WERI-Rb-1 (cell line): ENCODE measurements at regions not wholly inside any gene's neighbourhood (a gene's known extent, or its start where the extent isn't known, plus 50 kb on each side); places are given as distances from the start of the nearest gene placed in this dataset.

Experiments used
- DNase-seq: peaks from one replicate; pipeline ENCODE4 v3.0.0-alpha.2; 2020
- H3K27ac ChIP-seq: fragments of 250-450 bp; sonication (Bioruptor Pico); 2 replicates; pipeline ENCODE4 v1.5.1; 2020; ENCODE audit warnings: mild to moderate bottlenecking, moderate library complexity
- H3K27me3 ChIP-seq: fragments of 250-450 bp; sonication (Bioruptor Pico); 2 replicates; pipeline ENCODE4 v1.5.1; 2021; ENCODE audit warnings: mild to moderate bottlenecking, low read depth, moderate library complexity; ENCODE audit not compliant: insufficient read depth, severe bottlenecking
- H3K36me3 ChIP-seq: fragments of 250-450 bp; sonication (Bioruptor Pico); 2 replicates; pipeline ENCODE4 v1.5.1; 2020; ENCODE audit warnings: mild to moderate bottlenecking, moderate library complexity
- H3K4me3 ChIP-seq: 2 replicates; pipeline ENCODE4 v1.5.1; 2011; ENCODE audit warnings: low read depth, mild to moderate bottlenecking, control low read depth, low read length
- H3K9me3 ChIP-seq: fragments of 250-450 bp; sonication (Bioruptor Pico); 2 replicates; pipeline ENCODE4 v1.5.1; 2021; ENCODE audit warnings: mild to moderate bottlenecking, moderate library complexity; ENCODE audit not compliant: severe bottlenecking
- TF ChIP-seq, protein P1 (sequence below): IDR thresholded peaks from 2 replicates; pipeline ENCODE4 v1.5.1; 2011; ENCODE audit warnings: low read depth, mild to moderate bottlenecking, control low read depth, inconsistent platforms, low read length

DNA sequence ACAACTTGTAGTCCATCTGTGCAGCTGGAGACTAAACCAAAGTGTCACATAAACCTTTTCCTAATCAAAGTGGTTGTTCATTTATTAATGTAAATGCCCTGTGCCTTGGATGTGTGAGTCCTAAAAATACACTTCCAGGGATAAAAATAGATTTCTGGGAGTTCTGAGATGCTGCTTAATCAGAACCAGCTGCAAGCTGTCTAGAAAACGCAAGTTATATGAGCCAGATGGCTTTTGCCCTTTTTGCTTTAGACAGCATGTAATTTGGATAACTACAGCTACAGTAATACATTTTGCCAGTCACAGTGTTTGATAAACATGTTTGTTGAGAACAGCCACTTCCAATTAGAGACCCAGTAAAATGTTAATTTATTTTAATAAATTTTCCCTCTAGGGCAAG lies 185.1 kb upstream of the PRPS1L1 start:
- Histone ChIP-seq H3K27ac (no peak overlapping the region), H3K36me3 (no peaks in the 10 kb centered on the region), H3K9me3 (no peaks in the 10 kb centered on the region), H3K4me3 (no peak overlapping the region), H3K27me3 (no peaks in the 10 kb centered on the region)
- TF ChIP-seq, protein P1, sequence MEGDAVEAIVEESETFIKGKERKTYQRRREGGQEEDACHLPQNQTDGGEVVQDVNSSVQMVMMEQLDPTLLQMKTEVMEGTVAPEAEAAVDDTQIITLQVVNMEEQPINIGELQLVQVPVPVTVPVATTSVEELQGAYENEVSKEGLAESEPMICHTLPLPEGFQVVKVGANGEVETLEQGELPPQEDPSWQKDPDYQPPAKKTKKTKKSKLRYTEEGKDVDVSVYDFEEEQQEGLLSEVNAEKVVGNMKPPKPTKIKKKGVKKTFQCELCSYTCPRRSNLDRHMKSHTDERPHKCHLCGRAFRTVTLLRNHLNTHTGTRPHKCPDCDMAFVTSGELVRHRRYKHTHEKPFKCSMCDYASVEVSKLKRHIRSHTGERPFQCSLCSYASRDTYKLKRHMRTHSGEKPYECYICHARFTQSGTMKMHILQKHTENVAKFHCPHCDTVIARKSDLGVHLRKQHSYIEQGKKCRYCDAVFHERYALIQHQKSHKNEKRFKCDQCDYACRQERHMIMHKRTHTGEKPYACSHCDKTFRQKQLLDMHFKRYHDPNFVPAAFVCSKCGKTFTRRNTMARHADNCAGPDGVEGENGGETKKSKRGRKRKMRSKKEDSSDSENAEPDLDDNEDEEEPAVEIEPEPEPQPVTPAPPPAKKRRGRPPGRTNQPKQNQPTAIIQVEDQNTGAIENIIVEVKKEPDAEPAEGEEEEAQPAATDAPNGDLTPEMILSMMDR, result no peak
- DNase-seq, result no peak

DNA sequence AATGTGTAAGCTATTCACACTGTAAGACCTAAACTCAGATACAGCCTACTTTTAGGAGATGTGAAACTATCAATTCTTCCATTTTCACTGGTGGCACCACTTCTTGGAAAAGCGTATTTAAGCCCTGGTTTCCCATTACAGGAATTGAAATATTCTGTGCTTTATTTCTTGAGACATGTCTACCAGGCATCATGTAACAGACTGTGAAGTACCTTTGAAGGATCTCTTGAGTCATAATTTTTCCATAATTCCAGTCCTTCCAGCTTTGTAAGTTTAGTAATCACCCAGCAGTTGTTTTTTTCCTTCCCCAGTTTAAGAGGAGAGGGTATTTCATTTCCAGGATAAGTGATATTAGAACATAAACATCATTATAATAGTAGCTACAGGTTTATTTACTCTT lies 186.0 kb upstream of the PRPS1L1 start:
- Histone ChIP-seq H3K27me3 (no peaks in the 10 kb centered on the region), H3K9me3 (no peaks in the 10 kb centered on the region), H3K27ac (no peak overlapping the region), H3K36me3 (no peaks in the 10 kb centered on the region), H3K4me3 (no peak overlapping the region)
- TF ChIP-seq, protein P1, result no peak
- no peak for DNase-seq

DNA sequence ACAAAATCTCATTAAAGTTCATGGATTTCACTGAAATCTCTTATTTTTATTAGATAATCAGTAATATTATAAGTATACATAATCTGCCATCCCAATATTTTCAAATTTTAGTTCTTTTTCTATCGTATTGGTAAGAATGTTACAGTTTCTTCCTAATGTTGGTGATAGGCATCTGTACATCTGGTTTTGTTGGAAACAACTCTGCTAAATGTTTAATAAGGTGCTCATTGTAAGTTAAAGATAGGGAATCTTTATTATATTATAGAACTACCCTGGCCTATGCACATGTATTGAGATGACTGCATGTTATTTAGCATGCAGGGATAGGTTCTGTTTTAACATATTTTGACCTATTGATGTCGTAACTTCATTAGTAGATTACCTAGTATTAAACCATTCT lies 188.6 kb upstream of the PRPS1L1 start:
- TF ChIP-seq, protein P1, result no peak
- no peaks in the 10 kb centered on the region for H3K27me3 ChIP-seq
- no peak for DNase-seq
- no peak overlapping the region for H3K4me3 ChIP-seq
- no peaks in the 10 kb centered on the region for H3K9me3 ChIP-seq
- no peak overlapping the region for H3K27ac ChIP-seq
- H3K36me3 ChIP-seq, result no peaks in the 10 kb centered on the region

DNA sequence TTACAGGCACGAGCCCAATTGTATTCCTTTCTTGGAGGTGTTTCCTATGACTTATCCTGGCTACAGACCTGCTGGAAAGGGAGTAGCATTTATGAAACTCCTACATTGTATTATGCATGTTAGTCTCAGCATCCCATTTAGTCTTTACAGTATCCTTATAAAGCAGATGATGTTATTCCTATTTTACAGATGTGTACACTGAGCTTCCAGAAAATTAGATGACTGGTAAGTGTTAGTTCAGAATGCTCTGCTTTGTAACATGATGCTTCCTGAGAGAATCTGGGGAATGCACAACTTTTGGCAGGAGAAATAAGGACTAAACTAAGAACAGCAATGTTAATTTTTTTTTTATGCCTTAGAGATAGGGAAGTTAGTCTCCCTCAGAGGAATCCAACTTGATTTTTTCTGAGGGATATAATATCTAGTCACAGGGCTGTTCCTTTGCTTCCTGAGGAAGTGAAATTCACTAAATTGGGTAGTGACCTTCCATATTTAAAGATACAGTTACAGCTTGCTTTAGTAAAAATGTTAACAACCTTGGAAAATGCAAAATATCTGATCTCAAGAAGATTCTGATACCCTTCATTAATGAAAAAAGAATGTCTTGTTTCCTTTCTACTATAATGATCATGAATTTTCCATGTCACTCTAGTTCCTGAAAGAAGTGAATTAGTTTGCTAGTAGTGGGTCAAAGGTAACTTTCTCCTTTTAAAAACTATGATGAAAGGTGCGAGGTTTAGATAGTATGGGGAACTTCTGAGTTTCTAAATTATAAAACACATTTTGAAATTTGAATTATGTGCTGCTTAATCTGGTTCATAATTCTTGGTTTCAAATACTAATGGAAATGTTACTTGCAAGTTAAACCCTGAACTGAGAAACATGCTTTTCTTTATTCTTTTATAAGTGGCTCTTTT lies 194.0 kb upstream of the PRPS1L1 start:
- Histone ChIP-seq H3K36me3 (no peaks in the 10 kb centered on the region), H3K27ac (no peak overlapping the region), H3K4me3 (no peak overlapping the region), H3K27me3 (no peaks in the 10 kb centered on the region), H3K9me3 (no peaks in the 10 kb centered on the region)
- no peak for DNase-seq
- TF ChIP-seq, protein P1, result no peak

DNA sequence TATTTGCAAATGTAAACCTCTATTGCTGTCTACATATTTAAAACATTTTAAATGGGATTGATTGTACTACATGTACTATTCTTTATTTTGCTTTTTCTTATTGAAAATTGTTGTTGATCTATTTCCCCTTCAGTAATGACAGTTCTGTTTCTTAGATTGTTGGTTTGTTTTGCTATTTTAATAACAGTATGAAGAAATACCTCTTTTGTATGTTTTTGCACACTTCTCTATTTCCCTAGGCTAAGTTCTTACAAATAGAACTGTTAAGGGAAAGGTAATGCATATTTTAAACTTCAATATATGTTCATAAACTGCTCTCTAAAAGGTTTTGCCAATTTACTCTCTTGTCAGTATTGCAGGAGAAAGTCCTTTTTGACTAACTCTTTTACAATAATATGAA lies 195.0 kb upstream of the PRPS1L1 start:
- Histone ChIP-seq H3K27ac (no peak overlapping the region), H3K36me3 (no peaks in the 10 kb centered on the region), H3K4me3 (no peak overlapping the region), H3K27me3 (no peaks in the 10 kb centered on the region), H3K9me3 (no peaks in the 10 kb centered on the region)
- TF ChIP-seq, protein P1, result no peak
- DNase-seq, result no peak
